Heart right ventricle (tissue), 16 donors: ENCODE measurements at regions not wholly inside any gene's neighbourhood (a gene's known extent, or its start where the extent isn't known, plus 50 kb on each side); places are given as distances from the start of the nearest gene placed in this dataset.

Experiments
- ATAC-seq, 8 donors: fragments of 200-7000 bp; cut with Tn5 transposase; one replicate each; pipeline ENCODE4 v1.9.1; 2020; ENCODE audit warnings: mild to moderate bottlenecking in 8 of 8, moderate library complexity in 8 of 8, moderate number of reproducible peaks in 1 of 8
- DNase-seq, 2 donors: peaks; one replicate each; pipeline ENCODE4 v3.0.0-alpha.2; 2020
- H3K27ac ChIP-seq, 10 donors: fragments of 200-600 bp; sonication (generic) in 2 of 10; one replicate each; pipeline versions ENCODE4 v1.5.0 to v1.8.0; 2020 to 2022; ENCODE audit warnings: mild to moderate bottlenecking in 3 of 10
- H3K27me3 ChIP-seq, 7 donors: fragments of 200-600 bp; one replicate each; pipeline ENCODE4 v1.8.0; 2021 to 2022; ENCODE audit warnings: mild to moderate bottlenecking in 2 of 7
- H3K36me3 ChIP-seq, 9 donors: fragments of 200-600 bp; sonication (generic) in 1 of 9; one replicate each; pipeline versions ENCODE4 v1.5.0 to v1.8.0; 2020 to 2022; ENCODE audit warnings: mild to moderate bottlenecking in 2 of 9
- H3K4me1 ChIP-seq, 9 donors: fragments of 200-600 bp; sonication (generic) in 1 of 9; one replicate each; pipeline versions ENCODE4 v1.5.0 to v1.8.0; 2020 to 2022; ENCODE audit warnings: mild to moderate bottlenecking in 4 of 9
- H3K4me3 ChIP-seq, 10 donors: fragments of 200-600 bp; sonication (generic) in 2 of 10; one replicate each; pipeline versions ENCODE4 v1.5.0 to v1.8.0; 2020 to 2022; ENCODE audit warnings: mild to moderate bottlenecking in 7 of 10, moderate library complexity in 2 of 10
- H3K9me3 ChIP-seq, 11 donors: fragments of 200-600 bp in 10 of 11; sonication (generic) in 2 of 11; one replicate each; pipeline versions ENCODE4 v1.5.0 to v1.8.0; 2013 to 2022; ENCODE audit warnings: mild to moderate bottlenecking in 2 of 11, control low read depth in 1 of 11, moderate library complexity in 1 of 11
- WGBS, 2 donors: extraction: QIAGEN DNeasy Blood & Tissue Kit; methylation state at CpG; one replicate each; pipeline ENCODE4 v1.1.7; 2013; ENCODE audit warnings: inconsistent platforms in 1 of 2; 5-methylcytosine and 5-hydroxymethylcytosine counted together
- intact Hi-C, 10 donors: fragments of 100-400 bp; cut with DNase I; formaldehyde crosslinking; loops; one replicate each; pipeline versions ENCODE4 v1.11.1 to v1.14.2; 2022
- TF ChIP-seq, protein P1 (sequence below), 9 donors: fragments of 200-600 bp; sonication (generic) in 2 of 9; IDR thresholded peaks; one replicate each; pipeline versions ENCODE4 v1.5.0 to v1.8.0; 2021 to 2022; ENCODE audit warnings: antibody characterized with exemption in 9 of 9, mild to moderate bottlenecking in 5 of 9, moderate library complexity in 1 of 9
- donor health status: Arrhythmogenic right ventricular cardiomyopathy.
- donor health status: ischemic (EF 13 %, LVEDD 7.1; RV severe dilation, severe dysfunction).
- donor health status: healthy with polysubstance abuse.
- donor health status: DM: no; HTN: yes; CAD: no.
- donor health status: DM: no; HTN: no; CAD: no.
- donor health status: ischemic (EF 25% LVEDD 6.9; RV normal size, moderate dysfunction).
- donor health status: ischemic (EF 25% LVEDD 5.7; RV mildly dilated, moderate dysfunction).
- donor health status: healthy.
- donor health status: DM: yes; HTN: yes; CAD: no.
- donor health status: Ischemic cardiomyopathy.
- donor health status: ischemic (EF 35%, LVEDD 5.7; RV mildly dilated, moderate dysfunction).
- donor health status: nonischemic (EF 11% LVEDD 7.7; RV severe dilation, severe dysfunction).
- donor health status: DM: yes; HTN: yes; CAD: no.
- donor health status: PGD.
- donor health status: ischemic (EF 29% LVEDD 5.4; RV normal size, mild dysfunction).
- donor health status: nonischemic (EF 23%, LVEDD 6.1; RV moderate dilation, normal function).

DNA sequence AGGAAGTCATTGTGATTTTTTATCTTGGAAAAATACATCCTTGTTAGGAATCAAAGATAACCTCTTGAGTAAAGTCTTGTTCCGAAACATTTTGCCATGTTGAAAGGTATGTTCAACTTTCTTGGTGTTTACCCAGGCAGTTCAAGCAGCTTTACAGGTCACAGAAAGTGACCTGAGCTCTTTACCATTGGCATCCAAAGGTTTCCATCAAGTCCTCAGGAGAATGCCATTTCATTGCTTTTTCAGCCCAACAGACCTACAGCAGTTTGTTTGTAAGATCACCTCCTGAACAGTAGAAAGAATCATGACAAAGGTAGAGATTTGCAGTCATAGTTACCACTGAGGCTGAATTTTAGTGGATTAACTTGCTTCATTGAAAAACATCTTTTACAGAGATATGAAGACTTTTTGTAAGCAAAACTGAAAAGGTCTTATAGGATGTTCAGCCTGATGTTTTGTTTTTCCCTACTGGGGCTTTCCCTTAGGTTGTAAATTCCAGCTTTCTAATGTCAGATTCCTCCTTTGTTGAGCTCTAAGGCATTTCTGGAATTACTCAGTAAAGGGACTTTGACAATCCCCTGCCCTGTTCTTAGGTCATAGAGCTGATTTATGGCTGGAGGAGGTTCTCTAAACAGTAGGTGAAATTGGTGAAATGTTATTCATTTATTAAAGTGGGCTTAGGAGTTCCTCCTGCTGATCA lies 236.8 kb upstream of the RBMS1 start:
- Histone ChIP-seq H3K4me1 (peaks cover 0 to 9% (median 0%) of the 10 kb centered on the region in 9 donors), H3K27me3 (no peaks in the 10 kb centered on the region), H3K4me3 (no peak overlapping the region), H3K36me3 (no peaks in the 10 kb centered on the region), H3K9me3 (no peaks in the 10 kb centered on the region), H3K27ac (no peak overlapping the region)
- ATAC-seq (no peak), DNase-seq (no peak)
- TF ChIP-seq, protein P1, sequence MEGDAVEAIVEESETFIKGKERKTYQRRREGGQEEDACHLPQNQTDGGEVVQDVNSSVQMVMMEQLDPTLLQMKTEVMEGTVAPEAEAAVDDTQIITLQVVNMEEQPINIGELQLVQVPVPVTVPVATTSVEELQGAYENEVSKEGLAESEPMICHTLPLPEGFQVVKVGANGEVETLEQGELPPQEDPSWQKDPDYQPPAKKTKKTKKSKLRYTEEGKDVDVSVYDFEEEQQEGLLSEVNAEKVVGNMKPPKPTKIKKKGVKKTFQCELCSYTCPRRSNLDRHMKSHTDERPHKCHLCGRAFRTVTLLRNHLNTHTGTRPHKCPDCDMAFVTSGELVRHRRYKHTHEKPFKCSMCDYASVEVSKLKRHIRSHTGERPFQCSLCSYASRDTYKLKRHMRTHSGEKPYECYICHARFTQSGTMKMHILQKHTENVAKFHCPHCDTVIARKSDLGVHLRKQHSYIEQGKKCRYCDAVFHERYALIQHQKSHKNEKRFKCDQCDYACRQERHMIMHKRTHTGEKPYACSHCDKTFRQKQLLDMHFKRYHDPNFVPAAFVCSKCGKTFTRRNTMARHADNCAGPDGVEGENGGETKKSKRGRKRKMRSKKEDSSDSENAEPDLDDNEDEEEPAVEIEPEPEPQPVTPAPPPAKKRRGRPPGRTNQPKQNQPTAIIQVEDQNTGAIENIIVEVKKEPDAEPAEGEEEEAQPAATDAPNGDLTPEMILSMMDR (IDR thresholded peaks at IDR 0.05) = no peak
- intact Hi-C loops = no loop called here
- 91 to 100% methylated on average over 1 of the region's 1 CpG for WGBS, 2 donors

DNA sequence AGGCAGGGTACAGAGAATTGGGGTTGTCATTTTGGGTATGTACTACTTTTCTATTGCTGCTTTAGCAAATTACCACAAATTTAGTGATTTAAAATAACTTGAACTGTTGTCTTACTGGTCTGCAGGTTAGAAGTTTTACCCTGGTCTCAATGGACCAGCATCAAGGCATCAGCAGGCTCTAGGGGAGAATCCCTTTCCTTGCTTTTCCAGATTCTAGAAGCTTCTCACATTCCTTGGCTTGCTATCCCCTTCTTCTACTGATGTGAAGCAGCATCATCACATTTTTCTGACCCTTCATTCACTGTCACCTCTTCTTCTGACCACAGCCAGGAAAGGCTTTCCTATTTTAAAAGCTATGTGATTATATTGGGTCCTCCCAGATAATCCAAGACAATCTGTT lies 237.8 kb upstream of the RBMS1 start:
- Histone ChIP-seq H3K36me3 (no peaks in the 10 kb centered on the region), H3K27me3 (no peaks in the 10 kb centered on the region), H3K4me3 (no peak overlapping the region), H3K9me3 (no peaks in the 10 kb centered on the region), H3K4me1 (peaks cover 0 to 3% (median 0%) of the 10 kb centered on the region in 9 donors), H3K27ac (no peak overlapping the region)
- no peak for DNase-seq
- no peak for ATAC-seq
- TF ChIP-seq, protein P1 (IDR thresholded peaks at IDR 0.05) = no peak
- intact Hi-C loops = no loop called here

DNA sequence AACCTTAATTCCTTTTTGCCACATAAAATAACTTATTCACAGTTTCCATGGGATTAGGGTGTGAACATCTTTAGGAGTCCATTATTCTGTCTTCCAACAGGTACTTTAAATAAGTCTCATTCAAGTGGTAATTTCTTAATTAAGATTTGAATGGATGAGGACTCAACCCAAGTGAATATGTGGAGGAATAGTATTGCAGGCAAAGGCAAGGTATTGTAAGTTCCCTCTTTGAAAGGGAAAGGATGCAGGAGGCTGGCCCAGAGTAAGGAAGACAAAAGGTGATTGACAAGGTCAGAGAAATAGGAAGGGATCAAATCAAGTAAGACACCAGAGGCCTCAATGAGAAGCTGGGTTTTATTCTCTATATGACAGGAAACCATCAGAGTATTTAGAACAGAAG lies 238.2 kb upstream of the RBMS1 start:
- H3K9me3 ChIP-seq = no peaks in the 10 kb centered on the region
- H3K27me3 ChIP-seq = no peaks in the 10 kb centered on the region
- intact Hi-C loops = no loop called here
- no peaks in the 10 kb centered on the region for H3K4me1 ChIP-seq
- TF ChIP-seq, protein P1 (IDR thresholded peaks at IDR 0.05) = no peak
- H3K4me3 ChIP-seq = no peak overlapping the region
- ATAC-seq = no peak
- no peaks in the 10 kb centered on the region for H3K36me3 ChIP-seq
- DNase-seq = no peak
- no peak overlapping the region for H3K27ac ChIP-seq

DNA sequence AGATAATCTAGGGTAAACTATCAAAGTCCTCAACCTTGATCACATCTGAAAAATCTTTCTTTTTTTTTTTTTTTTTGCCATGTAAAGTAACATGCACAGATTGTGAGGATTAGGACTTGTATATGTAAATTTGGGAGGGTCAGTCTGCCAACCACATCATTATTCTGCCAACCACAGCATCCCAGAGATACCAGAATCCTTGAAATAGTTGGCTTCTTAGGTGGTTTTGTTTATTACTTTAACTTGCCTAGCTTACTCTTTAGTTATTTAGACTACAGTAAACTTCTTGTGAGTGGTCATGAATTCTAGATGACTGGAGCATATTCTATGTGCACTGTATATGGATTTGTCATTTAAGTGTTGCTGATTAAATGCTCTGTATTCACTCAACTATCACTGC lies 242.1 kb upstream of the RBMS1 start:
- ATAC-seq (no peak), DNase-seq (no peak)
- TF ChIP-seq, protein P1 (IDR thresholded peaks at IDR 0.05) = no peak
- intact Hi-C loops = no loop called here
- H3K27me3 ChIP-seq = no peaks in the 10 kb centered on the region
- H3K9me3 ChIP-seq = no peaks in the 10 kb centered on the region
- H3K36me3 ChIP-seq = no peaks in the 10 kb centered on the region
- no peak overlapping the region for H3K27ac ChIP-seq
- H3K4me1 ChIP-seq = peaks cover 0 to 3% (median 0%) of the 10 kb centered on the region in 9 donors
- no peak overlapping the region for H3K4me3 ChIP-seq
